ENCODE measurements at regions not wholly inside any gene's neighbourhood (a gene's known extent, or its start where the extent isn't known, plus 50 kb on each side); places are given as distances from the start of the nearest gene placed in this dataset.
"Not testable (repeated sequence)": the region's sequence is repeated elsewhere in the genome, so short reads cannot be mapped to it uniquely, and the experiment has no call there.

- TF ChIP-seq CTCF, POLR2A (IDR thresholded peaks at IDR 0.05): not testable (repeated sequence)
Measured at GRCh38 chr7:142487565-142487964, 229.7 kb upstream of the PRSS58 start.
